HG02623 (cell line): ENCODE measurements at regions not wholly inside any gene's neighbourhood (a gene's known extent, or its start where the extent isn't known, plus 50 kb on each side); places are given as distances from the start of the nearest gene placed in this dataset.

Source experiments
- ATAC-seq: cut with Tn5 transposase; IDR thresholded peaks from one replicate; pipeline ENCODE4 v1.9.1; 2021; ENCODE audit warnings: moderate library complexity; ENCODE audit not compliant: unreplicated experiment

- no peak for ATAC-seq
Observed at GRCh38 chr4:100130964-100131363, 59.3 kb downstream of the DDIT4L start.

DNA sequence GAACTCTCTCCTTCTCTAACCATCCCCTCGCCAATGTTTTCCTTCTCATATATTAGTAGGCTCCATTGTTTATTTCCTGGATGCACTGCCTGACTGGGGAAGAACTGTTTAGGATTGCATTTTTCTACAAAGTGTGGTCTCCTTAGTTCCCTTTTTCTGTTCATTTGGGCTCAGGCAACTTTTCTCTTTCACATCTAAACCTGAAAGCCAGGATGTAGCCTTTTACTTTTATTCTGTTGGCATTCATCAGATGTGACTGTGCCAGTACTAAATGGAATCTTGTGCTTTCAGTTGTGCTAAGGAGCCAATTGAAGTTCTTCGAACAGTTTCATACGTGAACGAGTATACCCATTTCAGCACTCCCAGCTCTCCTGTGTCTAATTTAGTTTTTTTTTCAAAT is 59.8 kb downstream of the DDIT4L start:
- ATAC-seq = no peak

- no peak for ATAC-seq
Observed at GRCh38 chr4:100129774-100130173, 60.5 kb downstream of the DDIT4L start.

- no peak for ATAC-seq
Observed at GRCh38 chr4:100128338-100128737, 61.9 kb downstream of the DDIT4L start.

DNA sequence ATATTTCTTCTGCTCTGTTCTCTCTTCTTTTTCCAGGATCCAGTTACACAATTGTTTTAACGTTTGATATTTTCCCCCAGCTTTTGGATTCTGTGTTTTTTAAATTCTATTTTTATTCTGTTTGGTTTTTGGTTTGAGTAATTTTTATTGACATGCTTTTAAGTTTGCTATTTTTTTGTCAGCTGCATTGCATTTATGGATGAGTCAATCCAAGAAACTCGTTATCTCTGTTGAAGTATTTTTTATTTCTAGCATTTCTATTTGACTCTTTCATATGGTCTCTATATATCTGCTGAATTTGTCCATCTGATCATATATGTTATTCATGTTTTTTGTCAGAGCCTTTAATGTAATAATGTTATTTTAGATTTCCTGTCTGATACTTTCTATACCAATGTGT is 65.6 kb downstream of the DDIT4L start:
- ATAC-seq = no peak

- no peak for ATAC-seq
Observed at GRCh38 chr4:100118181-100118580, 72.1 kb downstream of the DDIT4L start.

DNA sequence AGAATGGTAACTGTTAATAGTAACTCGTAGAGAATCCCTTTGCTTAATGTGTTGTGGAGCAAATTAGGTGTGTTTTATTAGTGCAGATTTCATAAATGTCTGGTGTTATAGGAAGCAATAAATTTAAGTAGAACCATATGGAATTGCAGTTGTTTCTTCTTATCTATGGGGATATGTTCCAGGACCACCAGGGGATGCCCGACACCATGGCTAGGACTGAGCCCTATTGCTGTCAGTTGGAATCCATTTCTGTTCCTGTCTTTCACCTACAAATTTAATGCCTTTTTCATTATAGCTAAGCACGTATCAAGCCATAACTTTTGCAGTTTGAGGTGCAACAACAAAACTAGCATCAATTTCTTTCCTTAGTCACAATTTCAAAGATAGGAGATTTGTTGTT is 72.5 kb downstream of the DDIT4L start:
- no peak for ATAC-seq

DNA sequence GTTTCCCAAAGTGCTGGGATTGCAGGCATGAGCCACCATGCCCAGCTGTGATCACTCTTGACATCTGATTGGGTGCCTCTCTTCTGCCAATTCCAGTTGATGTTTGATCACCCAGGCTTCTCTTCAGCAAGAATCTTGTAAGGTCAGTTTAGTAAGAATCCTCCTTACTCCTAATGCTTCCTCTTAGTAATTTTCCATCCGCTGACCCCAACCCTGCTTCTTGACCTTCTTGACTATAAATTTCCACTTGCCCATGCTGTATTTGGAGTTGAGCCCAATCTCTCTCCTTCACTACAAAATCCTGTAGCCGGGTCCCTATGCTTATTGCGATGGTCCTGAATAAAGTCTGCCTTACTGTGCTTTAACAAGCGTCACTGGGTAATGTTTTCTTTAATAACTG is 75.4 kb downstream of the DDIT4L start:
- no peak for ATAC-seq

GRCh38 chr4:100113732-100114131 is 76.5 kb downstream of the DDIT4L start:
- ATAC-seq = no peak

DNA sequence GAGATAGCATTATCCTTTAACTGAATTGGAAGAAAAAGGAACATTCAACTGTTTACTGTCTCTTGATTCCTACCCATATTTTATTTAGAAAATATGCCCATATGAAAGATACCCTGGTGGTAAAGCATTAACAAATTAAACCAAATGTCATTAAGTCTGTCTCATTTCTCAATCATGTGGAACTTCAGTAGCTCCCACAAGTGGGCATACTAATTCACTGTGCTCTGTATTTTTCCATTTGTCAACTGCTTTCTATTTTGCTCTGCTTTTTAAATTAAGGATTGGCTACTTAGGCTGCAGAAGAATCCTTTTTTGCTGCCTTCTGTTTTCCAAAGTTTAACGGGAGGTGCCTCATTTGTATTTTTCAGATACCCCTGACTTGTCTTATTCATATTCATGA is 77.2 kb downstream of the DDIT4L start:
- no peak for ATAC-seq

DNA sequence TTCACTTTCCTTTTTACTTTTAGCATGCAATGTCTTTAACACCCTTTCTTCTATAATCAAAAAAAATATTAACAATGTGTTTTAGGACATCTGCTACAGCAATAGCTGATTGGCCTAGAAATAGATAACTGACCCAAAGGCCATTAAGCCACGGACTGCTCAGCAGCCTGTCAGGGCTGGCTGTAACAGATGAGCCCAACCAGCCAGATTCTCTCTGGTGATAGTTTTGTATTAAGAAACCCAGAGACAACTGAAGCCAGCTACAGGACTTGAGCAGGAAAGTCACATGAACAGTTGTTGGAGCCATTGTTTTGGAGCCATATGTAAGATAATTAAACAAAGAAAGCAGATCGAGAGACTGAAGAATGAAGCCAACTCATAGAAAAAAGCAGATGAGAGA is 80.3 kb downstream of the DDIT4L start:
- ATAC-seq = no peak

DNA sequence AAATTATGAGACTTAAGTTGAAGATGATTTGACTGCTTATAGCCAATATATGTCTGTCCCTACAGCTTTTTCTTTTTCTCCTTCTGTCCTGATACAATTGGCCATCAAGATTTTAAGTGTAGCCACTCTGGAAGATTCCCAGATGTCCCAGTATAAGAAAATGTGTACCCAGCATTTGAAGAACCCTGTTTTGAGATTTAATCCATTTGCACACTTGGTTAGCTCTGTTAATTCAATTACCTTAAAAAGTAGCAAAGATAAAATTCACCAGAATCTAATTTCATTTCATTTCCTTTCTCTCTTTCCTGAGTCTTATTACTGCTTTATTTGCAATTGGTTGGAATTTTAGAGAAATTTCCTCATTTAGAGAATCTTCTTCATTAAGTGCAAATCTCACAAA is 81.4 kb downstream of the DDIT4L start:
- no peak for ATAC-seq

DNA sequence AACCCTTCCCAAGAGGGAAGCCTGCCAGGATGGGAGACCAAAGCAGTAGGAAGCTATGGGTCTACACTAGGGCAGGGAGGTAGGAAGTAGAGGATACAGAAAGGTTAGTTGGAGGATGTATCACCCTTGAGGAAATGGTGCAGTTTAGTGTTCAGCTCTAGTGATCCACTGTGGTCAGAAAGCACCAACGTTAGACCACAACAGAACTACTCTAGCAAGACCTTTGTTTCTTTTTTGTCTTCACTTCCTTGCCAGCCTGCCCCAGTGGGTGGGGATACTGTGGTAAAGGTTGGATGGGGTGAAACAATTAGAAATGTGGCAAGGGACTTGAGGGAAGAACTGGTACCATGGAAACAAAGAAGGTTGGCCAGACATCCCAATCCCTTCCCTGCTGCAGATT is 83.3 kb downstream of the DDIT4L start:
- peak; percentile 99 for ATAC-seq

- no peak for ATAC-seq
Observed at GRCh38 chr4:100103671-100104070, 86.6 kb downstream of the DDIT4L start.

DNA sequence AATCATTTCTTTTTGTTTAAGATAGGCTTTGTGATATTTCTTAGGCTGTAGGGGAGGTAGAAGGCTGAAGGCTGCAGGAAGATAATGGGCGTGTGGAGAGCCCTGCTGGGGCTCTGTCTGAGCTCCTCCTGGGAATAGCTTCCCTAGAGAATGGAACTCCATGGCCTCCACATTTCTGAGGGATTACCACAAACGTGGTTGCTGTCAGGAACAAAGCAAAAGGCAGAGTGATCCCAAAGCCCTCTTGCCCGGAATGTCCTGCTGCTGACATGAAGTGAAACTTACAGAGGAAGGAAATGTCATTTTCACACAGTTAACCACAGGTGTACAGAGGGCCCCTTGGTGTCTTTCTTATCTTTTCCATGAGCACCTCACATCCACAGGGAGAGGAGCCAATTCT is 89.3 kb downstream of the DDIT4L start:
- no peak for ATAC-seq

DNA sequence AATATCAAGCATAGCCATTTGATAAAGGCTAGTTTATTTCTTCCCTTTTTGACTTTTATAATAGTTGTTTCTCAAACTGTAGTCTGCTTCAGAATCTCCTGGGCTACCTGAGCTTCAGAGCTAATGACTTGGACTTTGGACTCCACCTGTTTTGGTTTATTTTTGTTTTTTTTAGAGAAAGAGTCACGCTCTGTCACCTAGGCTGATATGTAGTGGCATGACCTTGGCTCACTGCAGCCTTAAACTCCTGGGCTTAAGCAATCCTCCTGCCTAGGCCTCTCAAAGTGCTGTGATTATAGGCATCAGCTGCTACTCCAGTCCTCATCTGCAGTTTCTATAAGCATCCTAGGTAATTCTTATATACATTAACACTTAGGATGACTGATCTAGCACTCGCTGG is 90.5 kb downstream of the DDIT4L start:
- ATAC-seq = no peak

DNA sequence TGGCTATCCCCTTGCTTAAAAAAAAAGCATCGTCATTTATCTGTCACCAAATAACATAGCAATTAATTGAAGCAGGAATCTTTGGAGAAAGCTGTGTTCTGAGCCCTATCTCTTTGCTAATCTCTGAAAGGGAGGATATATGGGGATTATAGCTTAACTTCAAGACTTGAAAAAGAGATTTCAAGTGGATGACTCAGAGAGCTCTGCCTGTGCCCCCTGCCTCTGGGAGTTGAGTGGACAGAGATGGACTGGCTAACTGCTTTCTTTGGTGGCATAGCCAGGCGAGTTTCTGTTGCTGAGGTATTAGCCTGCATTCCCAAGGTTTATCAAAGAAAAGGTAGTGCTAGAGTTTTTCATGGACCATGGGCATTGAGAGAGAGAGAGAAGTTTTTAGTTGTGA is 91.6 kb downstream of the DDIT4L start:
- no peak for ATAC-seq

DNA sequence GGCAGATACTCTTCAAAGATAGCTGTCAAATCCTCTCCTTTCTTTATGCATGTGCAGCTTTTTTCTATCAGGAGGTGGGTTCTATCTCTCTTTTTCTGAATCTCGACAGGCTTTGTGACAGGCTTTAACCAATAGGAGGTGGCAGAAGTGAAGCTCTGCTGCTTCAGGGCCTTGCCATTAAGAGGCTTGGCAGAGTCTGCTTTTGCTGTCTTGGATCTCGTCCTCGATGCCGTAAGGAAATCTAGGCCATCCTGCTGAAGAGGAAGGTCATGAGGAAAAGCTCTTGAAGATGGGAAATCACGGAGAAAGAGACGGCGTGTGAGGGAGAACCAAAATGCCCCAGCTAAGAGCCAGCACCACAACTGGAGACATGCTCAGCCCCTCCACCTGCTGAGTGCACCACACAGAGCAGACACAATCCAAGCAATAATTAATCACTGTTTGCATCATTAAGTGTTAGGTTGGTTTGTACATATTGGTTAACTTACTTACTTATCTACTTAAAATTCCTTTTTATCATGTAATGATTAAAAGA is 92.2 kb downstream of the DDIT4L start:
- ATAC-seq = no peak

DNA sequence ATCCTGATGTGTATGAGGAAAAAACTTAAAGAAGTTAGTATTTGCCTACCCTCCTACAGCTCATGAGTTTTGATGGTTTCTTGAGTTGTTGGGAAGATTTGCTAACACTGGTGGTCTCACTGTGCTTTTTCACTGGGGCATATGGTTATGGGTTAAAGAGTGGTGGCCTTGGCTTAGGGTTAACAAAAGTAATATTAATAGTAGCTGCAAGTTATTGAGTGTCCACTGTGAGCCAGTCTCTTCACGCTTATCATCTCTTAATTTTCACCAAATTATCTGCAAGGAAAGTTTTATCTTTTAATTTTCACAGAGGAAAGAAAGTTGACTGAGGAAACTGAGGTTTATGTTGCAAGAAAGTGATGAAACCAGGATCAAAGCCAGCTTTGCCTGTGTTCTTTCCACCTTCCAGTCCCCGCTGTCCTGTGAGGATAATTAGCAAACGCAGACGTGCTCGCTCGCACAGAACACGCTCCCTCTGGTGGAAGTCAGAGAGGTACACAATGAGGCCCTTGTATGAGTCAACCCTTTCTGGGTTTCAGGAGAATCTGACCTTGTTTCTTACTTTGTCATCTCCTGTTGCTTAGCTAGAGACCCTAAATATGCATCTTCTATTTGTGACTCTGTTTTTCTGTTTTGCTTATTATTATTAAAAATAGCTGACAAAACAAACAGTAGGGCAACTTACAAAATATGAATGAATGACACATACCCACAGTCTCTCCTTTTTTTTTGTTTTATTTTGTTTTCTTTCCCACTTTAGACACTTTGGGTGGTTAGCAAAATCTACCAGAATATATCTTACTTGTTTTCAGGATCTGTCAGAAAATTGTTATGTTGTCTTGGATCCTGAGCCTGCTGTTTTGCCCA is 94.3 kb downstream of the DDIT4L start:
- peak; percentile 92 for ATAC-seq

- ATAC-seq = peak; percentile 79
Observed at GRCh38 chr4:100093091-100093866, 97.0 kb downstream of the DDIT4L start.

DNA sequence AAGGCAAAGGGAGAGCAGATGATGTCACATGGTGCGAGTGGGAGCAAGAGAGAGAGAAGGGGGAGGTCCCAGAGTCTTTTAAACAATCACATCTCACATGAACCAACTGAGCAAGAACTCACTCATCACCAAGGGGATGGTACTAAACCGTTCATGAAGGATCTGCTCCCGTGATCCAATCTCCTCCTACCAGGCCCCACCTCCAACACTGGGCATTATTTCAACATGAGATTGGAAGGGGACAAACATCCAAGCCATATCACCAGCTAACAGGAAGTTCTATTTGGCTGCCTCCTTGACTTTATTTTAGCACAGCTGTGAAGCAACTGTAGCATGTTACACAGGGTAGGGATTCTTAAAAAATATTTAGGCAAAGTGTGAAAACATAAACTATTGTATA is 102.5 kb downstream of the DDIT4L start:
- no peak for ATAC-seq
